HG03565 (cell line): ENCODE measurements at regions not wholly inside any gene's neighbourhood (a gene's known extent, or its start where the extent isn't known, plus 50 kb on each side); places are given as distances from the start of the nearest gene placed in this dataset.

ENCODE experiments used
- ATAC-seq: cut with Tn5 transposase; IDR thresholded peaks from one replicate; pipeline ENCODE4 v1.9.1; 2021; ENCODE audit warnings: mild to moderate bottlenecking, moderate library complexity; ENCODE audit not compliant: unreplicated experiment

GRCh38 chr6:9957215-9957759 lies 457.6 kb downstream of the TFAP2A start:
- ATAC-seq = no peak

- ATAC-seq = no peak
Observed at GRCh38 chr6:9948678-9949077, 466.2 kb downstream of the TFAP2A start.

- ATAC-seq = no peak
Observed at GRCh38 chr6:9943986-9944385, 470.9 kb downstream of the TFAP2A start.

GRCh38 chr6:9943026-9943425 lies 471.8 kb downstream of the TFAP2A start:
- ATAC-seq = no peak

GRCh38 chr6:9942131-9942530 lies 472.7 kb downstream of the TFAP2A start:
- no peak for ATAC-seq

- no peak for ATAC-seq
Observed at GRCh38 chr6:9938801-9939200, 476.1 kb downstream of the TFAP2A start.

GRCh38 chr6:9937031-9937763 lies 477.7 kb downstream of the TFAP2A start:
- no peak for ATAC-seq

GRCh38 chr6:9936551-9936950 lies 478.3 kb downstream of the TFAP2A start:
- no peak for ATAC-seq

- no peak for ATAC-seq
Observed at GRCh38 chr6:9933677-9934076, 481.2 kb downstream of the TFAP2A start.

- ATAC-seq = no peak
Observed at GRCh38 chr6:9927275-9927674, 487.6 kb downstream of the TFAP2A start.

GRCh38 chr6:9924971-9925370 lies 489.9 kb downstream of the TFAP2A start:
- no peak for ATAC-seq

- no peak for ATAC-seq
Observed at GRCh38 chr6:9921366-9921765, 493.5 kb downstream of the TFAP2A start.

- no peak for ATAC-seq
Observed at GRCh38 chr6:9914951-9915350, 499.9 kb downstream of the TFAP2A start.

- ATAC-seq = no peak
Observed at GRCh38 chr6:9901376-9901775, 513.5 kb downstream of the TFAP2A start.

GRCh38 chr6:9896806-9897205 lies 518.1 kb downstream of the TFAP2A start:
- ATAC-seq = no peak

GRCh38 chr6:9890893-9891292 lies 524.0 kb downstream of the TFAP2A start:
- ATAC-seq = no peak

GRCh38 chr6:9890469-9890868 lies 524.4 kb downstream of the TFAP2A start:
- no peak for ATAC-seq

GRCh38 chr6:9878535-9878934 lies 536.3 kb downstream of the TFAP2A start:
- no peak for ATAC-seq

GRCh38 chr6:9875605-9876353 lies 539.1 kb downstream of the TFAP2A start:
- no peak for ATAC-seq

GRCh38 chr6:9862603-9863167 lies 552.2 kb downstream of the TFAP2A start:
- no peak for ATAC-seq

GRCh38 chr6:9851541-9852380 lies 563.1 kb downstream of the TFAP2A start:
- no peak for ATAC-seq
